ENCODE measurements at regions not wholly inside any gene's neighbourhood (a gene's known extent, or its start where the extent isn't known, plus 50 kb on each side); places are given as distances from the start of the nearest gene placed in this dataset.

- 35 to 47% methylated on average over 3 of the region's 3 CpGs for WGBS, 2 donors
- no peak overlapping the region for H3K4me3 ChIP-seq
- no peaks in the 10 kb centered on the region for H3K9me3 ChIP-seq
- H3K4me1 ChIP-seq, result peaks cover 0 to 27% (median 0%) of the 10 kb centered on the region in 3 donors
- DNase-seq, result no peak
- intact Hi-C loops (cut with DNase I), result no loop called here
- no peaks in the 10 kb centered on the region for H3K36me3 ChIP-seq
- no peaks in the 10 kb centered on the region for H3K27me3 ChIP-seq
- TF ChIP-seq, protein P1, sequence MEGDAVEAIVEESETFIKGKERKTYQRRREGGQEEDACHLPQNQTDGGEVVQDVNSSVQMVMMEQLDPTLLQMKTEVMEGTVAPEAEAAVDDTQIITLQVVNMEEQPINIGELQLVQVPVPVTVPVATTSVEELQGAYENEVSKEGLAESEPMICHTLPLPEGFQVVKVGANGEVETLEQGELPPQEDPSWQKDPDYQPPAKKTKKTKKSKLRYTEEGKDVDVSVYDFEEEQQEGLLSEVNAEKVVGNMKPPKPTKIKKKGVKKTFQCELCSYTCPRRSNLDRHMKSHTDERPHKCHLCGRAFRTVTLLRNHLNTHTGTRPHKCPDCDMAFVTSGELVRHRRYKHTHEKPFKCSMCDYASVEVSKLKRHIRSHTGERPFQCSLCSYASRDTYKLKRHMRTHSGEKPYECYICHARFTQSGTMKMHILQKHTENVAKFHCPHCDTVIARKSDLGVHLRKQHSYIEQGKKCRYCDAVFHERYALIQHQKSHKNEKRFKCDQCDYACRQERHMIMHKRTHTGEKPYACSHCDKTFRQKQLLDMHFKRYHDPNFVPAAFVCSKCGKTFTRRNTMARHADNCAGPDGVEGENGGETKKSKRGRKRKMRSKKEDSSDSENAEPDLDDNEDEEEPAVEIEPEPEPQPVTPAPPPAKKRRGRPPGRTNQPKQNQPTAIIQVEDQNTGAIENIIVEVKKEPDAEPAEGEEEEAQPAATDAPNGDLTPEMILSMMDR (IDR thresholded peaks at IDR 0.05), result no peak
- no peak for TF ChIP-seq POLR2A (IDR thresholded peaks at IDR 0.05)
- H3K27ac ChIP-seq, result no peak overlapping the region
These were observed 238.6 kb downstream of the ELAVL2 start for GRCh38 chr9:23587433-23587832.

DNA sequence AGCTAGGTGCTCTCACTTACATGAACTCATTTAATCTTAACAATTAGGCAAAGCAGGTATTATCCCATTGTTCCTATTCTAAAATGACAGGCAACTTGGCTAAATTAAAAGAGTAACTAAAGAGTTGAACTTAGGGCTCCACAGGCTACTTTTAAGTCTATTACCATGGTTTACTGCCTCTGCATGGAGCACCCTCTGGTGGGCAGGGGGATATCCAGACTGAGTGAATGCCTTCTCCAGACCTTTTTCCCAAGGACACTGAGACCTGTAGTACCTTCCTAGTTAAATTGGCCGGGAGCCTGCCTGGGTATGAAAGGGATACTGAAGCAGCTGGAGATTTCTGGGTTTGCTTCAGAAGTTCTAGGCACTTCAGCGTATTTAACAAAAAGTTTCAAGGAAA is 238.1 kb downstream of the ELAVL2 start:
- no peaks in the 10 kb centered on the region for H3K9me3 ChIP-seq
- no peak overlapping the region for H3K27ac ChIP-seq
- 93 to 97% methylated on average over 2 of the region's 2 CpGs for WGBS, 2 donors
- H3K4me3 ChIP-seq, result no peak overlapping the region
- no peak for DNase-seq
- H3K27me3 ChIP-seq, result no peaks in the 10 kb centered on the region
- no peak for TF ChIP-seq POLR2A (IDR thresholded peaks at IDR 0.05)
- peaks cover 0 to 27% (median 0%) of the 10 kb centered on the region in 3 donors for H3K4me1 ChIP-seq
- intact Hi-C loops (cut with DNase I), result no loop called here
- H3K36me3 ChIP-seq, result no peaks in the 10 kb centered on the region

GRCh38 chr9:23590276-23591000 is 235.6 kb downstream of the ELAVL2 start:
- TF ChIP-seq POLR2A (IDR thresholded peaks at IDR 0.05), result no peak
- TF ChIP-seq, protein P1 (IDR thresholded peaks at IDR 0.05), result no peak
- WGBS, 2 donors, result 53 to 54% methylated on average over 3 of the region's 3 CpGs
- H3K9me3 ChIP-seq, result no peaks in the 10 kb centered on the region
- peaks cover 0 to 27% (median 0%) of the 10 kb centered on the region in 3 donors for H3K4me1 ChIP-seq
- DNase-seq, result no peak
- intact Hi-C loops (cut with DNase I), result no loop called here
- H3K27me3 ChIP-seq, result no peaks in the 10 kb centered on the region
- H3K36me3 ChIP-seq, result no peaks in the 10 kb centered on the region
- peak overlapping the region in 2 of 4 donors; percentile 19 to 39 for H3K27ac ChIP-seq
- H3K4me3 ChIP-seq, result peak overlapping the region in 2 of 4 donors; percentile 8 to 46

DNA sequence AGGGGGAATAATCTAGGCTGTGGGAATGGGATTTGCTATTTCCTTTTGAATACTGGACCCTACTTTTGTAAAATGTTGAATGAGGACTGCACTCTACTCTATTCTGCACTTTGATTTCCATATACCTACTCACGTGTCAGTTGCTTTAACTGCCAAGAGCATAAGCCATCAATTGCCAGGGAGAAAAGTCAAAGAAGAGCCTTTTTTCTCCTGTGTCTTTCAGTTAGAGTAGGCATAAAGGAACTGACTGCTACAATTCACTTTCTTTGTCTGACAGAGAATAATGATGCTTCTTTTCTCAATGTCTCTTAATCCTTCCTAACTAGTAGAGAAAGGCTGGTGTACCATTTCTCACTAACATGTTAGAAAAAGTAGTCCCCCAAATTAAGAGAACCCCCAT is 231.6 kb downstream of the ELAVL2 start:
- Histone ChIP-seq H3K27me3 (no peaks in the 10 kb centered on the region), H3K4me1 (peaks cover 0 to 37% (median 0%) of the 10 kb centered on the region in 3 donors), H3K9me3 (no peaks in the 10 kb centered on the region), H3K4me3 (no peak overlapping the region), H3K36me3 (no peaks in the 10 kb centered on the region), H3K27ac (no peak overlapping the region)
- intact Hi-C loops (cut with DNase I), result no loop called here
- TF ChIP-seq POLR2A (IDR thresholded peaks at IDR 0.05), result no peak
- DNase-seq, result no peak
- 56 to 62% methylated on average over 1 of the region's 1 CpG for WGBS, 2 donors

DNA sequence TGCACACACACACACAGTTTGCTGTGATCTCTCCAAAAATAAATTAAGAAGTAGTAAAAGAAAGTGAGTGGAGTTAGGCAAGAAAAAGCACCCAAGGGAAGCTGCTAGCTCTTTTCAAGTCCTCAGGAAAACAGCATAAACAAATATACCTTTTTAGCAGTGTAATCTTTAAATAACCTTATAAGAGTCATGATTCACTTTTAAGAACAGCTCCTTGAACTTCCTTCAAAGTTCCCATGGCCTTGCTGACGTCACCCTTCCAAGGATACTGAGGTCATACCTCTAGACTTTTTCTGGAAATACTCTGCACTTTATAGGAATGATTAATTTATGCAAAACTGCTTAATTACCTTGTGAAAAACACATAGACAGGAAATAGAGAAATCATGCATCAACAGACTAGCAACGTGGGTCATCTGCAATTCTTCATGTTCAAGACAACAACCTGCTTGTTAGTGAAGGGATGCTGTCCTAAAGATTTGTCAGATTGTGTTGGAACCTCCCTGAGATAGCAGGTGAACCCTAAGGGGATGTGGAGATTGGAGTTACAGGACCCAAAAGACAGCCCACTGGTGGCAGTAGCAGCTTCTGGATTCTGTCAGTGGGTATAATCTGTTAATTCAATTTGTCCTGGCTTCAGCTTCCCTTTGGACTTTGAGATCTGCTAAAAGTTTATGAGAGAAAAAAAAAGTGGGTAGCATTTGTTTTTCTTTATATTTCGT is 229.0 kb downstream of the ELAVL2 start:
- 44 to 65% methylated on average over 3 of the region's 3 CpGs for WGBS, 2 donors
- H3K27me3 ChIP-seq, result no peaks in the 10 kb centered on the region
- no peak for DNase-seq
- H3K36me3 ChIP-seq, result no peaks in the 10 kb centered on the region
- H3K4me3 ChIP-seq, result no peak overlapping the region
- no peaks in the 10 kb centered on the region for H3K9me3 ChIP-seq
- intact Hi-C loops (cut with DNase I), result no loop called here
- TF ChIP-seq POLR2A (IDR thresholded peaks at IDR 0.05), result no peak
- TF ChIP-seq, protein P1 (IDR thresholded peaks at IDR 0.05), result no peak
- no peak overlapping the region for H3K27ac ChIP-seq
- H3K4me1 ChIP-seq, result peaks cover 0 to 24% (median 0%) of the 10 kb centered on the region in 3 donors

DNA sequence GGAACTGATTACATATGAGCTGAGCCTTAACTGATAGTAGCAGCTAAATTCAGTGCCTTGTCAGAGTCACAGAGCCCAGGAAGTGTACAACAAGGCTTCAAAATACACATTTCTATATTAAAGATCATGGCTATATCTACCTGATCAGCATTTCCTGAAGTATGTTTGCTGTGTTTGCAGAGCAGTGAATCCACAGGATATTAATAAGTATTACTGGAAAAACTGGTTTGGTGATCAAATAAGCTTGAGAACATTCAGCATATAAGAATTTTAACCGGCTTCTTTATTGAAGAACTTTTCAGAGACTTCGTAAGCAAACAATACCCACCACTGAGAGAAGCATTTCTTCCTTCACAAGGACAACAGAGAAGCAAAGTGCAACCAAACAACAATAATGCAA is 227.0 kb downstream of the ELAVL2 start:
- Histone ChIP-seq H3K27me3 (no peaks in the 10 kb centered on the region), H3K4me3 (no peak overlapping the region), H3K9me3 (no peaks in the 10 kb centered on the region), H3K36me3 (no peaks in the 10 kb centered on the region), H3K27ac (peak overlapping the region in 3 of 4 donors; percentile 31 to 57 (median 51)), H3K4me1 (peaks cover 0 to 24% (median 0%) of the 10 kb centered on the region in 3 donors)
- intact Hi-C loops (cut with DNase I), result no loop called here
- TF ChIP-seq POLR2A (IDR thresholded peaks at IDR 0.05), result no peak
- TF ChIP-seq, protein P1 (IDR thresholded peaks at IDR 0.05), result no peak
- no peak for DNase-seq
- 49 to 62% methylated on average over 2 of the region's 2 CpGs for WGBS, 2 donors
